GM18861 (cell line): ENCODE measurements at regions not wholly inside any gene's neighbourhood (a gene's known extent, or its start where the extent isn't known, plus 50 kb on each side); places are given as distances from the start of the nearest gene placed in this dataset.
"Not testable (repeated sequence)": the region's sequence is repeated elsewhere in the genome, so short reads cannot be mapped to it uniquely, and the experiment has no call there.

Source experiments
- ATAC-seq: cut with Tn5 transposase; IDR thresholded peaks from one replicate; pipeline ENCODE4 v1.9.1; 2021; ENCODE audit not compliant: unreplicated experiment

DNA sequence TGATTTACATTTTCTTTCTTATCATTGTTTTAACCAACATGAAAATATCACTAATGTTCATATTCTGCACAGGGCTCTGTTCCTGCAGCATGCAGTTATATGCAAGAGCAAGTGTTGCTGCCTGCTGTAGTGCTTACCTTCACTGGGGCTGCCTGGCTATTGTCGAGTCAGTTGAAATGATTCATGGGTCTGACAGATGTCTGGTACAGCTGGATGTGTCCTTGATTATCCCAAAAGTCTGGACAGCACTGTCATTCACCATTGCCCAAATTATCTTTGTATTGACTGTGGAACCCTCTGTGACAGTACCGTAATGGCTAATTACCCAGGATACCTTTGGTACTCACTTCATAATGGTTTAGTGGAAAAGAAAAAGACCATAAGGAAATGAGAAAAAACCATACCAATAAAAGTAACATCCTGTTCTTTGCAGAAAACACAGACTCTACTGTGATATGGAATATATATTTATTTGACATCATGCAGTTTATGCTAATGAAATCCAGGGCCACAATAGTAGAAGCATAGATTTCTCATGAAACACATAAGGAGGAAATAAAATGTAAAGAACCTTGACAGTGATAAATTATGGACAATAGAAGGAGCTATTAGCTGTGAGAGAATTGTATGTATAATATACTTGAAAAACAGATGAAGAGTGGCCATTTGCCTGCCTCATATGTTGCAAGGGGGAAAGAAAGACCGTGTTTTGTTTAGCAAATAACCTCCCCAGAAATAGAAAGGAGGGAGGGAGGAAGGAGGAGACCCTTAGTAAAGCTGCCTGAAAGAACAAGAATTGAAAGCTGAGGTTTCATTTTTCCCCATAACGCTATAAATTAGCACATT, 249.8 kb upstream of the ATP5MC3 start:
- no peak for ATAC-seq

DNA sequence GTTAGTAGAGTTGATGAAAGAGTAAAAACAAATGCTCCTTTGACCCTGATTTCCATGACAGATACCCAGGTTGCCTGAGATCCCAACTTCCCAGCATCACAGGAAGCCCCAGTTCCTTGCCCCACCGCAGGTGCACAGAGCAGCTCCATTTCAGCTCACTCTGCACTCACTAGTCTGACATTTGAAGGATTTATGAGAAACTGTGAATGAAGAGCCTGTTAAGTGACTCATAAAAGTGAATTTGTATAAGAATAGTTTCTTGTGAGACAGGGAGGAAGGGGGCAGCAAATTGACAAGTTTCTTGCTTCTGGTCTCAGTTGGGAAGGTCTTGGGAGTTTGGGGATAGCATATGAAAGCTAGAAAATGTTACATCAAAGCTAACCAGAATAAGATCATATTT, 248.7 kb upstream of the ATP5MC3 start:
- no peak for ATAC-seq

DNA sequence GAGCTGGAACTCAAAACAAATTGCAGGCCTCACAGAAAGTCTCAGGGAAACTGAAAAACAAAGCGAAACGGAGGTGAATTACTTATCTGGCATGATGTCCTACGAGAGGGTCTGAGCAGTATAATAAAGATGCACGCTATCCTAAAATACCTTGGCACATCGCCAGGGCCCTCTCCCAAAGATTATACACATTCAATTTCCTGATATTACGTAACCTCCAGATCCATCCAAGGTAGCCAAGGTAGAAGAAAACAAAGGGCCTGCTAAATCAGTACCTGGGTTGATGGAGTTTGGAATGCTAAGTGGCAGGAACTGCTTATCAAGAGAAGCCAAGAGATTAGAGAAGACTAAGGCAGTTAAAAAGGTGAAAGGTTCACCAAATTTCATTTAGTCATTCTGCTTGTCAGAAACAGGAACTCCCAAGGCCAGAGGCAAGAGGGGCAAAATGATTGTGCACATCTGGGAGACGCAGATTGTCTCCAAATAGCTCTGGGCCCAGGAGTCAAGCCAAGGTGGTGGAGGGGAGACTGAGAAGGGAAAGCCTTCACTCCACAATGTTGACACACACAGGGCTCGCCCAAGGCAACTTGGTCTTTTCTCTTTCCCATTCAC, 236.8 kb upstream of the ATP5MC3 start:
- ATAC-seq, result no peak

DNA sequence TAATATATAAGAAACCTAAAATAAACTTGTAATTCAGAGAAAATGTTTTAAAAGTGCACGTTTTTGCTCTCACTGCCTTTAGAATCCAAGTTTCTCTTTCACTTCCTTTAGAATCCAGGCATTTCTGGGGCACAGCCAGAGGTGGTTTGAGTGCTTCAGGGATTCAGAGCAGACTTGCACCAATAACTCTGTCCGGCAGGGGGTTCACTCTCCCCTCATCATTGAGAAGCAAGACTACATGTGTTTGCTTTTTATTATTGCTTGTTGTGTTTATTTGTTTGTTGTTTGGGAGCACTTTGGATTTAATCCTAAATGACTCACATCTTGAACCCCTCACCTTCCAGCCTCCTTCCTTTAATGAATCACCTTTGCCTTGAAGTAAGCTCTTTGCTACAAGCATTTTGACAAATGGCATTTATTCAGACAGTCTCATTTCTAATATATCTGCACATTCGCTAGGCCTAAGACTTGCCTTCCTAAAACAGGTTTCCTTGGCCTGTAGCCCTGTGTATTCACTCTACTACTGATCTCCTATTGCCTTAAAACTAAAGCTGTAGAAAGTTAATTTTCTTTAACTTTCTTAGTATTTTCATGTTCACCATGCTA, 233.5 kb upstream of the ATP5MC3 start:
- no peak for ATAC-seq

DNA sequence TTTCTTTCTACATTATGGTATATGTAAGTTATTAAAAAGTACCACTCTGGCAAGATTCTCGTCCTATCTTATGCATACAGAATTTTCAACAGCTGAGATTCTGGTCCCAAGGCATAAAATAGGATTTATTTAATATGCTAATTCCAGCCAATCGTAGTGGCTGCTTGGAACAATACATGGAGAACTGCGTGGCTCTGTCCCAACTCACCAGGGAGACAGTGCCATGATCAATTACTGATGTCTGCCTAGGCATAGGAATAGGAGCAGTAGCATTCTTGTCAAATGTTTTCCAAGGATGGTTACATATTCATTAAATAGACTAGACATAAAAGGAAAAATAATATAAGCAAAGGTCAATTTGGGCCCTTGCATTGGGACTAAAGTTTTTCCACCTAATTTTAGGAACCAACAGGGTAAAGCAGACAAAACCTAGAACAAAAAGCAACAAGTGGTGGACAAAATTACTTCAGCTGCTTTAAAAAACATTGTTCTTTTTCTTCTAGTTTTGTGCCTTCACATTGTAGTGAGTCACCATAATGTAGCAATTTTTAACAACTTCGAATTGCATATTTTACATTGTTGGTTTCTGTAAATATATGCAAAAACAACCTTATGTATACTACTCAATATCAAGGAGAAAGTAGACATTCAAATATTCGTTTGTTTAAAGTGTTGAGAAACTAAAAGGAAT, 232.8 kb upstream of the ATP5MC3 start:
- no peak for ATAC-seq

DNA sequence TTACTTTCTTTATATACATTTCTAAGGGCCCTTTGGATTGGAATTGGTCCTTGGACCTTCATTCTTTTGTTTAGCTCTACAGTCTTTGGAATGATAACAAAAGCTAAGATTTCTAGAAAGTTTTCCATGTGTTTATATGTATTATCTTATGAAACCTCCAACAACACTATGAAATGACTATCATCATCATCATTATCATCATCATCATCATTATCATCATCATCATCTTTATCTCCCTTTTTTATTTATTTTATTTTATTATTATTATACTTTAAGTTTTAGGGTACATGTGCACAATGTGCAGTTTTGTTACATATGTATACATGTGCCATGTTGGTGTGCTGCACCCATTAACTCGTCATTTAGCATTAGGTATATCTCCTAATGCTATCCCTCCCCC, 229.4 kb upstream of the ATP5MC3 start:
- not testable (repeated sequence) for ATAC-seq

DNA sequence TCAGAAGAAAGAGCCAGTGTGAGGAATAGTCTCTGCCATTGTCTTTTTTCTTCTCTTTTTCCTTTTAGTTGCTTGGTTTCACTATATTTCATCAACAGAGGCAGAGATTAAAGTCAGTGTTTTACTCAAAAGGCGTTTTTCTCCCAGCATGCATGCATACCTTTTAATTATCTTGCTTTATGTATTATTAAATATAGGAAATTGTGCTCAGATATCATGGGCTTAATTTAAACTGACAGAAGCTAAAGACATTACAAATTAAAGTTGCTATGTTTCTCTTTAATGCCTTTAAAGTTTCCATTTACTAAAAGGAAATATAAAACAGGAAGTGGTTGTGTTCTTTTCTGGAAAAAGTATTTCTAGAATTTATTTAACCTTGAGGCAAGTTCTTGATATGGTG, 223.3 kb upstream of the ATP5MC3 start:
- no peak for ATAC-seq

DNA sequence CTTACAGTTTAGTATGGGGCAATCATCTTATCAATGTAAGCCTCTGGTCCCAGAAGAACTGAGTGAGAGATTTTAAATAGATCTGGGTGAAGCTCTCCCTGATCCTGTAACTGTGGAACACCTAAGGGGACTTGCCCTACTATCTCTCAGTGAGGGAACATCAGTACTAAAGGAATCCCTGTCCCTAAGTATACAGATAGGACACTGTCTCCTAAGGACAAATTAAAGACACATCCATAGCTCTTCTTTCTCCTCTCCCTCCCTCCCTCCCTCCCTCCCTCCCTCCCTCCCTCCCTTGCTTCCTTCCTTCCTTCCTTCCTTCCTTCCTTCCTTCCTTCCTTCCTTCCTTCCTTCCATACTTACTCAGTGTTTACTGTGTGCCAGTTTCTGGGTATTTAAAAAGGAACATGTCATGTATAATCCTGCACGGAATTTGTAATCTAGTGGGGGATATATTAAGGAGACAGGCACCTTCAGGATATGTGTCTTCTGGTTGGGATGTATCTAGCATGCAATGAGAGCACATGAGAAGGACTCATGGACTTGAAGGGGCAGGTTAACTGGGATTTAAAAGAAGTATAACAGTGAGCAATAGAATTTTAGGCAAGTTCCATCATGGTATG, 222.2 kb upstream of the ATP5MC3 start:
- ATAC-seq, result no peak

DNA sequence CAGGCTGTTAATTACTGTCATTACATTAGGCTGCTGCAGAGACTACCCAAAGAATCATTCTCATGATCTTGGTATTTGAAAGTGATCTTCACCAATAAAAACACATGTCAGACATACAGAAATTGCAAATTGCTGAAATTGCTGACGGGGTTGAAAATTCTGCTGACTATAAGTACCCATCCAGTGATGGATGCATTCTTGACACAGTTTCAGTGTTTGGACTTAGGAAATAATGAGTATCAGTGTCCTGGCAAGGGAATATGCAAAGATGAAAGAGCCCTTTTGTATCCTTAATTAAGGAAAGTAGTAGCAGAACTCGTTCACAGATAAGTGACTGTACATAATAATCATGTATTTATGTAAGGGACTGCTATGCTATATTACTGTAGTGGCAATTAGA, 221.1 kb upstream of the ATP5MC3 start:
- ATAC-seq, result no peak

DNA sequence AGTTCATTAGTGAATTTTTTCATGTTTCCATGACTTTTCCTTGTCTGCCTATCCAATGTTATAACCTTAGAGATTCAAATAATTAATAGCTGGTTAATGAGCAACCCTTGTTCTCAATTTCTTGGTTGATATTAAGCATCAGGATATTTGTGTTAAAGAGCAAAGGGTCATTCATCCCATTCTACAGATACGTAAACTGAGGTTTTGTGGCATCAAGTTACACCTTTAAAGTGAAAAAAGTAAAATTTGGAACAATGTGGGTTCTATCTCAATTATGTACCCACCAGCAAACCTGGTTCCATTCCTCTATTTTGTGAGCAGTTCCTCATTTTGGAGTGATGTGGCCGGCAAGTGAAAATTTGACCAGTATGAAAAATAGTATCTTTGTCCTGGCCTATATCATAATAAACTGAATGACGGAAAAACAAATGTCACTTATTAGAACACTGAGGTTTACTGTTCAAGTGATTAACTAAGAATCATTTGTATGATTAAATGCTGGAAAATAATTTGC, 220.5 kb upstream of the ATP5MC3 start:
- no peak for ATAC-seq

DNA sequence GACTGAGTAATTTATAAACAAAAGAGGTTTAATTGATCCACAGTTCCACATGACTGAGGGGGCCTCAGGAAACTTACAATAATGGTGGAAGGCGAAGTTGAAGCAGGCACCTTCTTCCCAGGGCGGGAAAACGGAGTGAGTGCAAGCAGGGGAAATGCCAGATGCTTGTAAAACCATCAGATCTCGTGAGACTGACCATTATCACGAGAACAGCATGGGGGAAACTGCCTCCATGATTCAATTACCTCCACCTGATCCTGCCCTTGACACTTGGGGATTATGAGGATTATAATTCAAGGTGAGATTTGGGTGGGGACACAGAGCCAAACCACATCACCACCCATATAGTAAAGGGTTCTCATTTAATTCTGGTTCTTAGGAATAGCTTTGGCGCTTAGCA, 219.5 kb upstream of the ATP5MC3 start:
- no peak for ATAC-seq

DNA sequence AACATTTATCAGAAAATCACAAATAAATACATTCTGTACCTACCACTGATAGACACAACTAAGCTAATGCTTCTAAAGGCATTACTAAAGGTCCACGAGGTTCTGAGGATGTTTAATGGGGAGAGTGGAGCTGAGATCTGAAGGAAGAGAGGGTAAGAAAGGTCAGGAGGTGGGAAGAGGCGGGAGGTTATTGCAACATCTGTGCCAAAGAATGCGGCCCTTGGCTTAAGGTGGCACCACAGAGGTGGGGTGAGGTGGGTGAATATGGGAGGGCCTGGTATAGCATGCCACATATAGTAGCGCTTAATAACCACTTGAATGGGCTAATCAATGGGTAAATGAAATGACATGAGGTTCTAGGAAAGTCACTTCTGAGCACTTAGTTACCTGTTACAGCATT, 217.8 kb upstream of the ATP5MC3 start:
- ATAC-seq, result no peak

DNA sequence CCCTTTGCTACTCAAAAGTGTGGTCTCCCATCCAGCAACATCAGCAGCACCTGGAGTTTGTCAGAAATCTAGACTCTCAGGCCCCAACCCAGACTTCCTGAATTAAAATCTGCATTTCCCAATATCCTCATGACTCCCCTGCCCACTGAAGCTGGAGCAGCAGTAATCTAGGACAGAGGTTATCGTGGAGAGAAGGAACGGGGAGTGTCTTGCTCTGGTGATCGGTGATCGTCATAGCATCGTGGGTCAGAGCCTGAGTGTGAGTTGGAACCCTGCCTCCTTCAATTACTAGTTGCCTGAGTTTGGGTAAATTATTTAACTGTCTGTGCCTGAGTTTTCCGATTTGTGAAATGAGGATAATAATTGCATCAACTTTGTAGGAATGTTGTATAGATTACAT, 217.3 kb upstream of the ATP5MC3 start:
- ATAC-seq, result no peak

DNA sequence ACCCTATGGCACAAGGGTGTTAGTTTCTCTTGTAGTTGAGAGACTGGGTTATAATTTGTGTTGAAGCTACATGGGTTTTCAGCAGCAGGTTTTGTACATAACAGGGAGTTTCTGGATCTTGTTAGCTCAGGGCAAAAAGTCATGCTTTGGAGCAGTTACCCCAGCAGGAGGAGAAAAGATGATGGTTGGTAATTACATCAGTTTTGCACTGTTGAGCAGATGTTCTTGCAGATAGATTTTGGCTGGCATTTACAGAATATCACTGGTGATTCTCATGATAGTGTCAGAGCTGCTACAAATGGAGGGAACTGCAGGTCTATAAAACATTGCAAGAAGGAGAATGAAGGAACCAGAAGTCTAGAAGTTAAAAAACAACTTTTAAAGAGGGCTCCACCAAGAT, 215.2 kb upstream of the ATP5MC3 start:
- no peak for ATAC-seq

DNA sequence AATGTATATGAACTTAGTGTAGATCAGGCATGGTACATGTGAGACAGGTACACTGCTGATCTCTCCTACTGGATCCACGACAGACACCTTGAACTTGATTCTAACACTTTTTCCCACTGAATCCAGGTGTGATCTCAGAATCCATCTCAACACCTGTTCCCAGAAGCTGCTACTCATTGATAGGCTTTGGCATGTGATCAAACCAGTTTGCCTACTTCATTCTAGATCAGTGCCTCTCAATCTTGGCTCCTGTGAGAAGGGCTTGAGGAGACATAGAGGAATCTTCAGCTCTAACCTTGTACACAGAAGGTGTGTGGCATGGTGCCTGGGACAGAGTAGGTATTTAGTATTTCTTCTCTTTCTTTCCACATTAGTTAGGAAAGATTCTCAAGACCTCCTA, 212.3 kb upstream of the ATP5MC3 start:
- ATAC-seq, result no peak

DNA sequence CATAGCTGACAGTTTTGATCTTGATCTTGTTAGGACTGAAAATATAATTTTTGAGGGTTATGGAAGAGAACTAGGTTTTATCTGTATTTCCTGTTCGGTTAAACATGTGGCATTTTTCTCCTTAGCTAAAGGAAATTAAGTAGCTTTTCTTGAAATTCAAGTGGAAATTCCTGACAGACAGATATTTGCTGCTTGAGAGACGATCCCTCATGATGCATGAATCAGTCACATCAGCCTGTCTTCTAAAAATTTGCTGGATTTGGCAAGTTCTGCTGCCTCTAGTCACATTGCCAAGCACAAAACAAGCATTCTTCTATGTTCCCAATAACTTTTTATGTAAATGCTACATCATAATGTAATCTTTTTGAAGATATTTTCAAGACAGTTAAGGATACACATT, 201.8 kb upstream of the ATP5MC3 start:
- ATAC-seq, result no peak

DNA sequence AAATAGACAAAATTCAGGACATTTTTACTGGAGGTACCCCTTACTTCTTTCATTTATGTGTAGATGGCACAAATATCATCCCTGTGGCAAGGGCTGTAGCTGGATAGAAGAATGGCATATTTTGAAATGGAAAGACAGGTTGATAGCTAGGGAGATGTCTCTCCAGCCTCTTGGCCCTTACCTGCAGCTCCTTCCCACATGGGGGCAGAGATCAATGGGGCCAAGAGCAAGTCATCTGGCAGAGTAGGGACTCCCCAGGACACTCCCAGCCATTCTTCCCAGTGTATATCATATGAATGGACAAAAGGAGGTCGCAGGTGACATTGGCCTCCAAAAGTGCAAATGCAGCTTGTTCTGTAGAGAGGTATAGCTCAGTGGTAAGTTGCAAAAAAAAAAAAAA, 192.2 kb upstream of the ATP5MC3 start:
- ATAC-seq, result no peak

DNA sequence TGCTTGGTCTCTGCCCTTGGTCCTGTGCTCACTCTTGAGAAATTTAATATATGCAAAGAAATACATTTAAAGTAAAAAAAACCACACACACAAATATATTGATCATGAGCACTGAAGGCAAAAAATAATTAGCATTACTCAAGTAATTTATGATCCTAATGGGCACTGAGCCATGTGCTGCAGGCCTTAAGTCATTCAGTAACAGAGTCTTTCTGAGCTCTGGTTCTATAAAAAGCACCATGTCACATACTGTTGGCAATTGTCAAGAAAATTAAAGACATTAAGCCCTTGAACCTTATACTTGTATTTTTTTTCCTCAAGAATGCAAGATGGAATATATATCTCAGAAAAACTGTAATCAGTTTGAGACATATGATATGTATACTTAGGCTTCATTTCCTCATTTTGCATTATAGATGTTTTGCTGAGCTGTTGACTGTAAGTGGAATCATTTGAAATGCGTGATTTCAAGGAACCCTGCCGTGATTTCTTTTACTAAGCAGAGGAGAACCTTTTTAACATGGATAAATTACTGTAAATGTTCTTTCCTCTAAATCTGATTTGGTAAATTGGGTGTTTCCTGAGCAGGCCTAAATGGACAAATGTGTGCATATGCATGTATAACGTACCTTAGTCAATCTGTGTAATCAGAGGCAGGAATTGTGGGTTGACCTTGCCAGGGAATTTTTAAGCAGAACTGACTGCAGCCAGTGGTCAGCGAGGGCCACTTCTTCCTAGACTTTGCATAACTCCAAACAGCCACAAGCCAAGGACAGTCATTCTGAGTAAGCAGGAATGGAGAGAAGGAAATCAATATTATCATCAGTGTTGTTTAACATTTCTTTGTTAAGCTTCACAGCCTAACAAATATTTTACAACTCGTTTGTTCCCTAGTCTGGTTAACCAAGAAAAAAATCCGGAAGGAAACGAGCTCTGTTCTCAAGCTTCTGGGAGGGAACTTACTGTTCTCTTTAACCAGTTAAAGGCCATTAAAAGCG, 191.5 kb upstream of the ATP5MC3 start:
- ATAC-seq, result no peak

DNA sequence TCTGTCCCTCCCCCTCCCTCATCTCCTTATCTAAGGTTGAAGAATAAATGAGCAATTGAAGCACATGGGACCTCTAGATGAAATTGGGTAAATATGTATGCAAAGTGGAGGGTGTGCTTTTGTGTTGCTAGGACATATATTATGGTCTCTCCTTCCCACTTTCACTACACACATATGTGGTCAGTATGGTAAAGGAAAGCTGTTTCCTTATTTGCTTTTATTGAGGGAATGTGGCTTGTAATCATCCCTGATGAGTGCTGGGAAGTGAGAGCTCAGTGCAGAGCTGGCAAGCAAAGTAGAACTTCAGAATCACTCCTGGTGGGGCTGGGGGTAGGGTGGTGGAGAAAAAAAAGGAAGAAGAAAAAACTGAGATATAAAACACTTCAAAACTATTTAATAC, 189.9 kb upstream of the ATP5MC3 start:
- no peak for ATAC-seq

DNA sequence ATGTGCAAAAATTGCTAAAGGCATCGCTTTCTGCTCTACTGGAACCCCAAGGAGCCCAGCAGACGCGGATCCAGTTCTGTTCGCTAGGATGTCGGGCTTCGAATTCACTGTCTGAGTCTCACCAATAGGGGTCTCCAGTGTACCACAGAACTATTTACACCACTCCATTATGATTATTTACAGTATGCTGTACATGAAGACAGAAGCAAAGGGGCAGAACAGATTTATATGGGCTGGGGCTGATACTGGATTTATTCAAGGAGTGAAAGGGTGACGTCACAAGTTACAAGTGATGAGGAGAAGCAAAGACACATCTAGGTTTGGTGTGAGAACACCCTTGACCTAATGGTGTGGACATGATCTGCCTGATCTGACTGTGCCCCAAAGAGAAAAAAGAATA, 185.3 kb upstream of the ATP5MC3 start:
- peak; percentile 86 for ATAC-seq
